ENCODE measurements at regions not wholly inside any gene's neighbourhood (a gene's known extent, or its start where the extent isn't known, plus 50 kb on each side); places are given as distances from the start of the nearest gene placed in this dataset.

DNA sequence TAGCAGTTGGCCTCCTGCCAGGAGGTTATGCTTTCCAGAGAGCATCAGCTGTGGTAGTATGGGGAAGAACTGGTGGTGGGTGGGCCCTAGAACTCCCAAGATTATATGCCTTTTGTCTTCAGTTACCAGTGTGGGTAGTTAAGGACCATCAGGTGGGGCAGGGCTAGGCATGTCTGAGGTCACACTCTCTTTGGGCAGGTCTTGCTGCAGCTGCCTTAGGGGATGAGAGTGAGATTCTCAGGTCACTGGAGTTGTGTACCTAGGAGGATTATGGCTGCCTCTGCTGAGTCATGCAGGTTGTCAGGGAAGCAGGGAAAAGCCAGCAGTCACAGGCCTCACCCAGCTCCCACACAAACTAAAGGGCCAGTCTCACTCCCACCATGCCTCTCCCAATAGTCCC is 172.9 kb upstream of the GYPA start:
- H3K27me3 ChIP-seq (ENCODE audit: control insufficient read depth in 3 of 3, insufficient read depth in 3 of 3, low read length in 3 of 3): no peaks in the 10 kb centered on the region
- H3K4me1 ChIP-seq (ENCODE audit: control insufficient read depth in 3 of 3, insufficient read depth in 2 of 3, low read depth in 1 of 3, low read length in 2 of 3): no peaks in the 10 kb centered on the region
- H3K9me3 ChIP-seq (ENCODE audit: control insufficient read depth in 2 of 2, insufficient read depth in 1 of 2, low read depth in 1 of 2, low read length in 1 of 2): peaks cover 2 to 20% of the 10 kb centered on the region in 2 donors
- H3K27ac ChIP-seq (ENCODE audit: low read depth in 1 of 3, low read length in 2 of 3): no peak overlapping the region
- no peaks in the 10 kb centered on the region for H3K36me3 ChIP-seq (ENCODE audit: control insufficient read depth in 3 of 3, insufficient read depth in 2 of 3, low read depth in 1 of 3, low read length in 3 of 3)
- FAIRE-seq (no peak), DNase-seq (no peak)
- H3K4me3 ChIP-seq (ENCODE audit: low read depth in 1 of 3, low read length in 3 of 3): no peak overlapping the region

DNA sequence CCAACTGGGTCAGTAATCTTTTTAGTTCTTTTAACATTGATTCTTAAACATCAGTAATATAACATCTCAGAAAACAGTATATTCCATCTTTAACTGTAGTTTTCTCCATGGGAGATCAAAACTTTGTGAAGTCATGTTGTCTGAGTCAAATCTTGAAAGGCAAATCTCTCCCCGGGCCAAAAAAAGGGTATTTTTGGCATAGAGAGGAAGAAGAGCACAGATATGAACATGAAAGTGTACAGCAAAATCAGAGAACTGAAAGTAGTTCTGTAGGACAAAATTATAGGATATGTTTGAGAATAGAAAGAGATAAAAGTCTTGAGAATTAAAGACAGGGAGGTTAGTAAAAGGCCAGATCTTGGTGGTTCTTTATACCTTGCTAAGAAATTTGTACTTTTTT is 176.4 kb upstream of the GYPA start:
- no peak overlapping the region for H3K27ac ChIP-seq (ENCODE audit: low read depth in 1 of 3, low read length in 2 of 3)
- peaks cover 2 to 20% of the 10 kb centered on the region in 2 donors for H3K9me3 ChIP-seq (ENCODE audit: control insufficient read depth in 2 of 2, insufficient read depth in 1 of 2, low read depth in 1 of 2, low read length in 1 of 2)
- no peak for DNase-seq
- no peaks in the 10 kb centered on the region for H3K27me3 ChIP-seq (ENCODE audit: control insufficient read depth in 3 of 3, insufficient read depth in 3 of 3, low read length in 3 of 3)
- FAIRE-seq: no peak
- 68 to 77% (median 71%) methylated on average over 1 of the region's 1 CpG for WGBS, 3 donors
- H3K36me3 ChIP-seq (ENCODE audit: control insufficient read depth in 3 of 3, insufficient read depth in 2 of 3, low read depth in 1 of 3, low read length in 3 of 3): no peaks in the 10 kb centered on the region
- H3K4me3 ChIP-seq (ENCODE audit: low read depth in 1 of 3, low read length in 3 of 3): no peak overlapping the region
- no peaks in the 10 kb centered on the region for H3K4me1 ChIP-seq (ENCODE audit: control insufficient read depth in 3 of 3, insufficient read depth in 2 of 3, low read depth in 1 of 3, low read length in 2 of 3)

DNA sequence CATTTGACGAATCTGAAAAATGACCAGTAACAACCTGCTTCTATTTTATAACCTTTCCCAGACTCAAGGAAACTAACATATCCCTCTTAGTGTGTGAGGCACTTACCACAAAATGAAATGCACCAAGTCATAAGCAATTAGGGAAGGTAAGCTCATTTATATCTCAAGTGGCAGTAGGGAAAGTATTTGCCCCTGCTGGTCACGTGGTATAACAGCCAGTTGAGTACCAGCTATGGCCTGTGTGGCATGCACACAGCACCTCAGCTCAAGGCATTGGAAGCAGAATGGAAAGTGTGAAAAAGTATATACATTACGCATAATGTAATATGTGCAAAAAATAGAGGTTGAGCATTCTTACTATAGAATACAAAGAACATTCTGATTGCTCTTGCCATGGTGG is 178.3 kb upstream of the GYPA start:
- H3K4me3 ChIP-seq (ENCODE audit: low read depth in 1 of 3, low read length in 3 of 3): no peak overlapping the region
- DNase-seq: no peak
- peaks cover 2 to 11% of the 10 kb centered on the region in 2 donors for H3K9me3 ChIP-seq (ENCODE audit: control insufficient read depth in 2 of 2, insufficient read depth in 1 of 2, low read depth in 1 of 2, low read length in 1 of 2)
- H3K27me3 ChIP-seq (ENCODE audit: control insufficient read depth in 3 of 3, insufficient read depth in 3 of 3, low read length in 3 of 3): no peaks in the 10 kb centered on the region
- H3K27ac ChIP-seq (ENCODE audit: low read depth in 1 of 3, low read length in 2 of 3): no peak overlapping the region
- WGBS, 3 donors: 58 to 62% (median 60%) methylated on average over 3 of the region's 3 CpGs
- no peaks in the 10 kb centered on the region for H3K4me1 ChIP-seq (ENCODE audit: control insufficient read depth in 3 of 3, insufficient read depth in 2 of 3, low read depth in 1 of 3, low read length in 2 of 3)
- no peak for FAIRE-seq
- no peaks in the 10 kb centered on the region for H3K36me3 ChIP-seq (ENCODE audit: control insufficient read depth in 3 of 3, insufficient read depth in 2 of 3, low read depth in 1 of 3, low read length in 3 of 3)

DNA sequence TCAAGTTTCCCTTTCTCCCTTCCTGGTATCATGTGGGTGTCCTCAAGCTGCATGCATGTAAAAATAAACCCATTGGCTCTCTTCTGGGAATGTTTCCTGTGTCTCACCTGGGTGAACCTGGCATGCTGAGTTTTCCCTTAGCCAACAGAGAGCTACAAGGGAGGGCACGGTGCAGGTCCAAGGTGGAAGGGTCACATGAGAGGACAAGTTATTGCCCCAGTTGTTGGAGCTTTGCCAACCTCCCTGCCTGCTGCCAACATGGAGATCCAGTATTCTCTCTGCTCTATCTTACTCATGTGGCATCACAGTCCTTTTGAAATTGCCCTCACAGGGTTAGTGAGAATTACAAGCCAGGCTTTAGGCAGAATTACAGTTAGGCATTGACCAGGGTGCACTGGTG is 196.1 kb upstream of the GYPA start:
- no peak for FAIRE-seq
- Histone ChIP-seq H3K4me3 (ENCODE audit: low read depth in 1 of 3, low read length in 3 of 3) (no peak overlapping the region), H3K27me3 (ENCODE audit: control insufficient read depth in 3 of 3, insufficient read depth in 3 of 3, low read length in 3 of 3) (no peaks in the 10 kb centered on the region), H3K9me3 (ENCODE audit: control insufficient read depth in 2 of 2, insufficient read depth in 1 of 2, low read depth in 1 of 2, low read length in 1 of 2) (no peaks in the 10 kb centered on the region), H3K27ac (ENCODE audit: low read depth in 1 of 3, low read length in 2 of 3) (no peak overlapping the region), H3K36me3 (ENCODE audit: control insufficient read depth in 3 of 3, insufficient read depth in 2 of 3, low read depth in 1 of 3, low read length in 3 of 3) (no peaks in the 10 kb centered on the region), H3K4me1 (ENCODE audit: control insufficient read depth in 3 of 3, insufficient read depth in 2 of 3, low read depth in 1 of 3, low read length in 2 of 3) (no peaks in the 10 kb centered on the region)
- WGBS, 3 donors: 29 to 51% (median 50%) methylated on average over 1 of the region's 1 CpG
- DNase-seq: peak in 1 of 2 donors; percentile 2

DNA sequence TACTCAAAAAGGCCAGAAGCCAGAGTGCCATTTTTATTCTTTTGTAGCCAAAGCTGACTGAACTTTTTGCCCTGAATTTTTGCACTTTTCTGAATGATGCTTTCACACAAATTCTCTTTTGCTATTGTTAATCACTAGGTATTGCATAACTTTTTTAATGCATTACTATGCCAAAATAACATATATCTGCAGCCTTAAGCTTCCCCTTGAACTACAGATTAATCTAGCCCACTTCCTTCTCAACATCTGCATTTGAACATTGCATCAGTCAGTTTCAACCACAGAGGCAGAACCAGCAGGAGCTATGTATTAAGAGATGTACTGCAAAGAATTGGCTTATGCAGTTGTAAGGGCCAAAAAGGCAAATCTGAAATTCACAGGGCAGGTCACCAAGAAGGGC is 197.6 kb upstream of the GYPA start:
- no peaks in the 10 kb centered on the region for H3K9me3 ChIP-seq (ENCODE audit: control insufficient read depth in 2 of 2, insufficient read depth in 1 of 2, low read depth in 1 of 2, low read length in 1 of 2)
- H3K4me3 ChIP-seq (ENCODE audit: low read depth in 1 of 3, low read length in 3 of 3): no peak overlapping the region

DNA sequence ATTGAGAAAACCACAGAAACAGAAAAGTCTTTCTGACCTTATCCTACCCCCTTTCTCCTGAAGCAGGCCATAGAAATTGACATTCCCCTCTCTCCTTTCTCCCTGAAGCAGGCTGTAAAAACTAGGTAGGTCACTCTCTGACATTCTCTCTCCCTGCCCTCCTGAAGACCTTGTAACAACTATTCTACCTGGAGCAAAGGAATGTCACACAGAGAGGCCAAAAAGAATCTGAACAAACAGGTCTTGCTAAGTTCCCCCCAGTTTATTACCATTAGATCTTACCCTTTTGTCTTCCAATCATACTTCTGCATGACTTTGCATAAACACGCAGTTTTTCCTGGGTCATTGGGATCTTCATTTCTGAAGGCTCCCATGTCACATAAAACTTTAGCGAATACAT is 198.3 kb upstream of the GYPA start:
- no peak for DNase-seq
- H3K9me3 ChIP-seq (ENCODE audit: control insufficient read depth in 2 of 2, insufficient read depth in 1 of 2, low read depth in 1 of 2, low read length in 1 of 2): no peaks in the 10 kb centered on the region

More for the DNA sequence above, 197.6 kb upstream of the GYPA start:
- DNase-seq (no peak), FAIRE-seq (no peak)
- H3K4me1 ChIP-seq (ENCODE audit: control insufficient read depth in 3 of 3, insufficient read depth in 2 of 3, low read depth in 1 of 3, low read length in 2 of 3): no peaks in the 10 kb centered on the region
- H3K27me3 ChIP-seq (ENCODE audit: control insufficient read depth in 3 of 3, insufficient read depth in 3 of 3, low read length in 3 of 3): no peaks in the 10 kb centered on the region
- H3K36me3 ChIP-seq (ENCODE audit: control insufficient read depth in 3 of 3, insufficient read depth in 2 of 3, low read depth in 1 of 3, low read length in 3 of 3): no peaks in the 10 kb centered on the region
- no peak overlapping the region for H3K27ac ChIP-seq (ENCODE audit: low read depth in 1 of 3, low read length in 2 of 3)

DNA sequence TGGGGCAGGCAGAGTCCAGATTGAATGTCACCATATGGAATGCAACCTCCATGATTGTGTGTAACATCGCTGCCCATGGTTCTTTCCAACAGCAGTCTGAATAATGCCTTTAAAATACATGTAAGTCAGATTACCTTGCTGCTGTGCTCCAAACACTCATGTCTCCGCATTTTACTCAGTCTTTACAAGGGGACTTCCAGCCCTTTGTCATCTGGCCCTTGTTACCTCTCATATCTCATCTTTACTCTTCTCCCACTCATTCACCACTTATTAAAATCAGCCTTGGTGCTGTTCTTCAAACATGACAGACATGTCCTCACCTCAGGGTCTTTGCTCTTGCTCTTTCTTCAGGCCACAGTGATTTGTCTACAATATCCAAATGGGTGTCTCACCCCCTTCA is 200.4 kb upstream of the GYPA start:
- no peaks in the 10 kb centered on the region for H3K36me3 ChIP-seq (ENCODE audit: control insufficient read depth in 3 of 3, insufficient read depth in 2 of 3, low read depth in 1 of 3, low read length in 3 of 3)
- DNase-seq (no peak), FAIRE-seq (no peak)
- 85 to 93% (median 93%) methylated on average over 2 of the region's 2 CpGs for WGBS, 3 donors
- H3K27ac ChIP-seq (ENCODE audit: low read depth in 1 of 3, low read length in 2 of 3): no peak overlapping the region
- no peaks in the 10 kb centered on the region for H3K27me3 ChIP-seq (ENCODE audit: control insufficient read depth in 3 of 3, insufficient read depth in 3 of 3, low read length in 3 of 3)
- H3K4me3 ChIP-seq (ENCODE audit: low read depth in 1 of 3, low read length in 3 of 3): no peak overlapping the region
- no peaks in the 10 kb centered on the region for H3K9me3 ChIP-seq (ENCODE audit: control insufficient read depth in 2 of 2, insufficient read depth in 1 of 2, low read depth in 1 of 2, low read length in 1 of 2)
- no peaks in the 10 kb centered on the region for H3K4me1 ChIP-seq (ENCODE audit: control insufficient read depth in 3 of 3, insufficient read depth in 2 of 3, low read depth in 1 of 3, low read length in 2 of 3)

More for the DNA sequence above, 198.3 kb upstream of the GYPA start:
- H3K27me3 ChIP-seq (ENCODE audit: control insufficient read depth in 3 of 3, insufficient read depth in 3 of 3, low read length in 3 of 3): no peaks in the 10 kb centered on the region
- 79 to 93% (median 86%) methylated on average over 2 of the region's 2 CpGs for WGBS, 3 donors
- no peaks in the 10 kb centered on the region for H3K36me3 ChIP-seq (ENCODE audit: control insufficient read depth in 3 of 3, insufficient read depth in 2 of 3, low read depth in 1 of 3, low read length in 3 of 3)
- no peak overlapping the region for H3K4me3 ChIP-seq (ENCODE audit: low read depth in 1 of 3, low read length in 3 of 3)
- no peaks in the 10 kb centered on the region for H3K4me1 ChIP-seq (ENCODE audit: control insufficient read depth in 3 of 3, insufficient read depth in 2 of 3, low read depth in 1 of 3, low read length in 2 of 3)
- H3K27ac ChIP-seq (ENCODE audit: low read depth in 1 of 3, low read length in 2 of 3): no peak overlapping the region
- no peak for FAIRE-seq

DNA sequence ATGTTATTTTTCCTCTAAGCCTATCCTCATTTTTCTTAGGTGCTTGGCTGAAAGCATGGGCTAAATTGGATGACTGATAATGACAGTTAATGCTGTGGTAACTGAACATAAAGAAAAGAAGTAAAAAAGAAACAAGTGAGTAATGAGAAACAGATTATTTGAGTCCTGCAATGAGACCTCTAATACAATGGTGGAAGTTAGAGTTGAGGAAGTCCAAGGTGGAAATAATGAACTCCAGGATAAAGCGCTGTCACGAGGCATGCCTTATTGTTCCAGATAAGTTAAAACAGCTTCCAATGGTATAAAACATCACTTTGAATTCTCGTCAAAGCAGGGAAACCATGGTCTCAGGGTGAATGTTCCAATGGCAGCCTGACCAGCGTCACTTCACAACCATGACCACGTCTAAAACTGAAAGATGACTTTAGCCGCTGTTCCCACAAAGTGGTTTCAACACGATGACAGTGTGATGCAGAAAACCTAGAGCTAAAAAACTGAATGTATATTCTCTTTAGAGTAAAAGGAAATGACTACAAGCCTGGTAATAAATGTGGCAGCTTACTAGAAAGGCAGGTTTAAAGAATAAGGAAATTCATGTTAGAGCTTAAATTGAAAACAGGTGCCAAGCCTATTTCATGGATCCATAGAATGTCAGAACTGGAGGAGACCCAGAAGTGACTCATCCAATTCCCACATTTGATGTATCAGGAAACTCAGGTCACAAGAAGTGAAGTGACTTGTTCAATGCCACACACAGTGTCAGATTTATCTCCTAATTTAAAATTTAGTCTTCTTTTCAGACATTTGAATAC is 202.6 kb upstream of the GYPA start:
- Histone ChIP-seq H3K36me3 (ENCODE audit: control insufficient read depth in 3 of 3, insufficient read depth in 2 of 3, low read depth in 1 of 3, low read length in 3 of 3) (no peaks in the 10 kb centered on the region), H3K9me3 (ENCODE audit: control insufficient read depth in 2 of 2, insufficient read depth in 1 of 2, low read depth in 1 of 2, low read length in 1 of 2) (no peaks in the 10 kb centered on the region), H3K27me3 (ENCODE audit: control insufficient read depth in 3 of 3, insufficient read depth in 3 of 3, low read length in 3 of 3) (no peaks in the 10 kb centered on the region), H3K4me3 (ENCODE audit: low read depth in 1 of 3, low read length in 3 of 3) (no peak overlapping the region), H3K27ac (ENCODE audit: low read depth in 1 of 3, low read length in 2 of 3) (no peak overlapping the region), H3K4me1 (ENCODE audit: control insufficient read depth in 3 of 3, insufficient read depth in 2 of 3, low read depth in 1 of 3, low read length in 2 of 3) (no peaks in the 10 kb centered on the region)
- FAIRE-seq (no peak), DNase-seq (no peak)
- WGBS, 3 donors: 73 to 85% (median 80%) methylated on average over 7 of the region's 7 CpGs

DNA sequence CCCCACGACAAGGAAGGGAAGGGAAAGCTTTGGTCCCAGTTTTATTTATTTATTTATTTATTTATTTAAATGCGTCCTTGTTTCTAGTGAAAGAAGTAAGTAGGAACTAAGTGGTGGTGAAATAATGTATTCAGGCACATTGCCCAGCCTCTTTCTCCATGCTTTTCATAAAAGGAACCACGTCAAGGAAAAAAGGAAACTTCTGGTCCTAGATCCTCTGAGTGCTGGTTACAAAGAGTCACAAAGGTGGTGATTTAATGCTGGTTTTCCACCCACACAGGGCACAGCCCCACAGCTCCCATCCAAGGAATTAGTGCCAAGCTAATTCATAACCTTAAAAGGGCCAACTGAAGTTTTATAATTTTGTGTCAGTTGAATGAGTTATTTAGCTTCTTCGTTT is 206.6 kb upstream of the GYPA start:
- no peak for FAIRE-seq
- 74 to 82% (median 77%) methylated on average over 4 of the region's 4 CpGs for WGBS, 3 donors
- no peak overlapping the region for H3K4me3 ChIP-seq (ENCODE audit: low read depth in 1 of 3, low read length in 3 of 3)
- H3K36me3 ChIP-seq (ENCODE audit: control insufficient read depth in 3 of 3, insufficient read depth in 2 of 3, low read depth in 1 of 3, low read length in 3 of 3): no peaks in the 10 kb centered on the region
- H3K27ac ChIP-seq (ENCODE audit: low read depth in 1 of 3, low read length in 2 of 3): no peak overlapping the region
- no peaks in the 10 kb centered on the region for H3K9me3 ChIP-seq (ENCODE audit: control insufficient read depth in 2 of 2, insufficient read depth in 1 of 2, low read depth in 1 of 2, low read length in 1 of 2)
- no peak for DNase-seq
- H3K27me3 ChIP-seq (ENCODE audit: control insufficient read depth in 3 of 3, insufficient read depth in 3 of 3, low read length in 3 of 3): no peaks in the 10 kb centered on the region
- no peaks in the 10 kb centered on the region for H3K4me1 ChIP-seq (ENCODE audit: control insufficient read depth in 3 of 3, insufficient read depth in 2 of 3, low read depth in 1 of 3, low read length in 2 of 3)
